GM19438 (cell line): ENCODE measurements at regions not wholly inside any gene's neighbourhood (a gene's known extent, or its start where the extent isn't known, plus 50 kb on each side); places are given as distances from the start of the nearest gene placed in this dataset.

Experiments
- ATAC-seq: cut with Tn5 transposase; IDR thresholded peaks from one replicate; pipeline ENCODE4 v1.9.1; 2021; ENCODE audit warnings: low read depth; ENCODE audit not compliant: unreplicated experiment

- no peak for ATAC-seq
Observed at GRCh38 chr2:71879509-71880184, 268.0 kb downstream of the CYP26B1 start.

GRCh38 chr2:71878626-71879508, 268.8 kb downstream of the CYP26B1 start:
- ATAC-seq: no peak

- no peak for ATAC-seq
Observed at GRCh38 chr2:71877636-71878035, 270.0 kb downstream of the CYP26B1 start.

GRCh38 chr2:71876542-71877451, 270.9 kb downstream of the CYP26B1 start:
- ATAC-seq: no peak

- no peak for ATAC-seq
Observed at GRCh38 chr2:71872466-71873051, 275.1 kb downstream of the CYP26B1 start.

- no peak for ATAC-seq
Observed at GRCh38 chr2:71865391-71865965, 282.2 kb downstream of the CYP26B1 start.

- ATAC-seq: no peak
Observed at GRCh38 chr2:71864085-71864484, 283.6 kb downstream of the CYP26B1 start.

- no peak for ATAC-seq
Observed at GRCh38 chr2:71863396-71863795, 284.3 kb downstream of the CYP26B1 start.

GRCh38 chr2:71862921-71863320, 284.7 kb downstream of the CYP26B1 start:
- no peak for ATAC-seq

- no peak for ATAC-seq
Observed at GRCh38 chr2:71861186-71862160, 286.2 kb downstream of the CYP26B1 start.

GRCh38 chr2:71860381-71860926, 287.2 kb downstream of the CYP26B1 start:
- ATAC-seq: no peak

GRCh38 chr2:71859211-71859847, 288.3 kb downstream of the CYP26B1 start:
- ATAC-seq: no peak

- no peak for ATAC-seq
Observed at GRCh38 chr2:71858071-71858470, 289.6 kb downstream of the CYP26B1 start.

- no peak for ATAC-seq
Observed at GRCh38 chr2:71857636-71858035, 290.0 kb downstream of the CYP26B1 start.

- no peak for ATAC-seq
Observed at GRCh38 chr2:71856773-71857525, 290.7 kb downstream of the CYP26B1 start.

- ATAC-seq: no peak
Observed at GRCh38 chr2:71853858-71854257, 293.8 kb downstream of the CYP26B1 start.

GRCh38 chr2:71852141-71852711, 295.4 kb downstream of the CYP26B1 start:
- no peak for ATAC-seq
